ENCODE measurements at regions not wholly inside any gene's neighbourhood (a gene's known extent, or its start where the extent isn't known, plus 50 kb on each side); places are given as distances from the start of the nearest gene placed in this dataset.

DNA sequence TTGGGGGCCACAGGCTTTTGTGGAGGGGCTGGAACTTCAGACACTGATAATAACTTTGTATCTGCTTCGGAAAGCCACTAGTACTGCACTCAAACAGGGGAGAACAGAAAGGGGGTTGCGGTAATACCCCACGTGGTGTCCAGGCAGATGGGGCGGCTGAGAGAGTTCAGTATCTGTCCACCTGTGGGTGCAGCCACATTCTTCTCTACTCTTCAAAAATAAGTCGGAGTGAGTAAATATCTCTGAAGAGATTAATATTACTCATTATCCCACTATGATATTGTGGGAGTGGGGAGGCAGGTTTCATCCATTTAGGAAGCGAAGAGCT, 102.1 kb upstream of the SSBP2 start:
- H3K4me1 Mint-ChIP-seq = peaks cover 74% of the 10 kb centered on the region
- no peaks in the 10 kb centered on the region for H3K9me3 Mint-ChIP-seq
- TF ChIP-seq, protein P1, sequence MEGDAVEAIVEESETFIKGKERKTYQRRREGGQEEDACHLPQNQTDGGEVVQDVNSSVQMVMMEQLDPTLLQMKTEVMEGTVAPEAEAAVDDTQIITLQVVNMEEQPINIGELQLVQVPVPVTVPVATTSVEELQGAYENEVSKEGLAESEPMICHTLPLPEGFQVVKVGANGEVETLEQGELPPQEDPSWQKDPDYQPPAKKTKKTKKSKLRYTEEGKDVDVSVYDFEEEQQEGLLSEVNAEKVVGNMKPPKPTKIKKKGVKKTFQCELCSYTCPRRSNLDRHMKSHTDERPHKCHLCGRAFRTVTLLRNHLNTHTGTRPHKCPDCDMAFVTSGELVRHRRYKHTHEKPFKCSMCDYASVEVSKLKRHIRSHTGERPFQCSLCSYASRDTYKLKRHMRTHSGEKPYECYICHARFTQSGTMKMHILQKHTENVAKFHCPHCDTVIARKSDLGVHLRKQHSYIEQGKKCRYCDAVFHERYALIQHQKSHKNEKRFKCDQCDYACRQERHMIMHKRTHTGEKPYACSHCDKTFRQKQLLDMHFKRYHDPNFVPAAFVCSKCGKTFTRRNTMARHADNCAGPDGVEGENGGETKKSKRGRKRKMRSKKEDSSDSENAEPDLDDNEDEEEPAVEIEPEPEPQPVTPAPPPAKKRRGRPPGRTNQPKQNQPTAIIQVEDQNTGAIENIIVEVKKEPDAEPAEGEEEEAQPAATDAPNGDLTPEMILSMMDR (conservative IDR thresholded peaks at IDR 0.05) = no peak
- peak overlapping the region; percentile 77 for H3K4me3 Mint-ChIP-seq
- no peaks in the 10 kb centered on the region for H3K27me3 Mint-ChIP-seq (ENCODE audit: low read depth)
- no peak for DNase-seq (ENCODE audit: low read depth, low spot score)
- no peaks in the 10 kb centered on the region for H3K36me3 Mint-ChIP-seq (ENCODE audit: low read depth)
- peak overlapping the region; percentile 79 for H3K27ac Mint-ChIP-seq (ENCODE audit: unreplicated experiment)

- DNase-seq (ENCODE audit: low read depth, low spot score) = no peak
- no peaks in the 10 kb centered on the region for H3K9me3 Mint-ChIP-seq
- H3K4me1 Mint-ChIP-seq = peaks cover 79% of the 10 kb centered on the region
- peak overlapping the region; percentile 79 for H3K27ac Mint-ChIP-seq (ENCODE audit: unreplicated experiment)
- TF ChIP-seq, protein P1 (conservative IDR thresholded peaks at IDR 0.05) = no peak
- H3K4me3 Mint-ChIP-seq = peak overlapping the region; percentile 77
- H3K27me3 Mint-ChIP-seq (ENCODE audit: low read depth) = no peaks in the 10 kb centered on the region
- no peaks in the 10 kb centered on the region for H3K36me3 Mint-ChIP-seq (ENCODE audit: low read depth)
Measured at GRCh38 chr5:81852291-81853029, 101.6 kb upstream of the SSBP2 start.

GRCh38 chr5:81851481-81852178, 100.7 kb upstream of the SSBP2 start:
- DNase-seq (ENCODE audit: low read depth, low spot score) = peak; percentile 97
- TF ChIP-seq, protein P1 (conservative IDR thresholded peaks at IDR 0.05) = no peak

GRCh38 chr5:81850501-81851357, 99.8 kb upstream of the SSBP2 start:
- peak overlapping the region; percentile 98 for H3K4me3 Mint-ChIP-seq
- H3K36me3 Mint-ChIP-seq (ENCODE audit: low read depth) = no peaks in the 10 kb centered on the region
- no peak for DNase-seq (ENCODE audit: low read depth, low spot score)
- peak overlapping the region; percentile 99 for H3K27ac Mint-ChIP-seq (ENCODE audit: unreplicated experiment)
- H3K4me1 Mint-ChIP-seq = peaks cover 86% of the 10 kb centered on the region
- H3K27me3 Mint-ChIP-seq (ENCODE audit: low read depth) = no peaks in the 10 kb centered on the region
- TF ChIP-seq, protein P1 (conservative IDR thresholded peaks at IDR 0.05) = no peak
- no peaks in the 10 kb centered on the region for H3K9me3 Mint-ChIP-seq

More at GRCh38 chr5:81851481-81852178, 100.7 kb upstream of the SSBP2 start:
- no peaks in the 10 kb centered on the region for H3K36me3 Mint-ChIP-seq (ENCODE audit: low read depth)
- H3K4me1 Mint-ChIP-seq = peaks cover 87% of the 10 kb centered on the region
- H3K27me3 Mint-ChIP-seq (ENCODE audit: low read depth) = no peaks in the 10 kb centered on the region
- peak overlapping the region; percentile 98 for H3K4me3 Mint-ChIP-seq
- peak overlapping the region; percentile 99 for H3K27ac Mint-ChIP-seq (ENCODE audit: unreplicated experiment)
- no peaks in the 10 kb centered on the region for H3K9me3 Mint-ChIP-seq

DNA sequence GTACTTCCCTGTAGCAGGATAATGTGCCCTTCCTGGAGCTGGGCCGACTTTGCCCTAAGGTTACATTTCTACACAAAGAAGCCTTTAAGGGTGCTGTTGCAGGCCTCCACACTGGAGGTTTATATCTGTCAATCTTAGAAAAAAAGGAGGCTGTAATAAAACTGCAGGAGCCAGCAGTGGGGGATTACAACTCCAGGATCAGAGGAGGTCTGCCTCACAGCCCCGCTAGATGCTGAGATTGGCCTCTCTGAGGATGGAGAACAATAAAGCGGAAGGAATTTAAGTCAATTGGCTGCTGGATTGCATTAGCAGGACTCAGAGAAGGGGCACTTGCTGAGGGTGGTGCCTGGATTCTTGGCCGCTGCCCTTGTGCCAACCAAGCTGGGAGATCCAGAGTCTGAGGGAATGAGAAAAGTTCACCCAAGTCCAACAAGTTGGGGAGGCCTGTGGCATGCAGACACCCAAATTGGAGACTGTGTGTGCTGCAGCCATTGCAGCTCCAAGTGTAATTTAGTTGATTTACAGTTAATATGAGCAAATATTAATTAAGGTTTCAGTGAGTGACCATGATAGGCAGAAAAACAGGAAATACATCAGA, 99.0 kb upstream of the SSBP2 start:
- H3K4me1 Mint-ChIP-seq = peaks cover 79% of the 10 kb centered on the region
- TF ChIP-seq, protein P1 (conservative IDR thresholded peaks at IDR 0.05) = no peak
- H3K27ac Mint-ChIP-seq (ENCODE audit: unreplicated experiment) = peak overlapping the region; percentile 99
- DNase-seq (ENCODE audit: low read depth, low spot score) = no peak
- no peaks in the 10 kb centered on the region for H3K9me3 Mint-ChIP-seq
- no peaks in the 10 kb centered on the region for H3K27me3 Mint-ChIP-seq (ENCODE audit: low read depth)
- no peaks in the 10 kb centered on the region for H3K36me3 Mint-ChIP-seq (ENCODE audit: low read depth)
- H3K4me3 Mint-ChIP-seq = peak overlapping the region; percentile 98
